Stimulated activated CD4-positive, alpha-beta T cell treated with anti-CD3 and anti-CD28 coated beads, Interleukin-4, amount 100 ng/mL, for 4 hours (primary cell): ENCODE measurements at regions not wholly inside any gene's neighbourhood (a gene's known extent, or its start where the extent isn't known, plus 50 kb on each side); places are given as distances from the start of the nearest gene placed in this dataset.
"Not testable (repeated sequence)": the region's sequence is repeated elsewhere in the genome, so short reads cannot be mapped to it uniquely, and the experiment has no call there.

Experiments
- DNase-seq, 2 experiments: peaks; one replicate each; pipeline ENCODE4 v3.0.0-alpha.2; 2020

GRCh38 chr3:103513003-103513402 is 1078.2 kb downstream of the ZPLD1 start:
- no peak for DNase-seq

GRCh38 chr3:103515116-103515515 is 1080.3 kb downstream of the ZPLD1 start:
- DNase-seq = no peak

- no peak for DNase-seq
Observed at GRCh38 chr3:103516950-103517349, 1082.1 kb downstream of the ZPLD1 start.

- DNase-seq = not testable (repeated sequence)
Observed at GRCh38 chr3:103531327-103531726, 1096.5 kb downstream of the ZPLD1 start.

- DNase-seq = no peak
Observed at GRCh38 chr3:103532986-103533385, 1098.2 kb downstream of the ZPLD1 start.

- no peak for DNase-seq
Observed at GRCh38 chr3:103554451-103554850, 1119.6 kb downstream of the ZPLD1 start.

- not testable (repeated sequence) for DNase-seq
Observed at GRCh38 chr3:103564116-103564515, 1129.3 kb downstream of the ZPLD1 start.

GRCh38 chr3:103585809-103586208 is 1151.0 kb downstream of the ZPLD1 start:
- DNase-seq = no peak

GRCh38 chr3:103589770-103590169 is 1155.0 kb downstream of the ZPLD1 start:
- no peak for DNase-seq

- DNase-seq = no peak
Observed at GRCh38 chr3:103600844-103601243, 1166.0 kb downstream of the ZPLD1 start.

GRCh38 chr3:103601666-103602065 is 1166.9 kb downstream of the ZPLD1 start:
- no peak for DNase-seq

GRCh38 chr3:103609472-103609871 is 1174.7 kb downstream of the ZPLD1 start:
- DNase-seq = no peak

- DNase-seq = no peak
Observed at GRCh38 chr3:103613397-103614156, 1178.8 kb downstream of the ZPLD1 start.

GRCh38 chr3:103614719-103615118 is 1179.9 kb downstream of the ZPLD1 start:
- no peak for DNase-seq

- DNase-seq = no peak
Observed at GRCh38 chr3:103617961-103618360, 1183.1 kb downstream of the ZPLD1 start.

- DNase-seq = no peak
Observed at GRCh38 chr3:103624271-103624670, 1189.5 kb downstream of the ZPLD1 start.

GRCh38 chr3:103629391-103629790 is 1194.6 kb downstream of the ZPLD1 start:
- no peak for DNase-seq

GRCh38 chr3:103644450-103644849 is 1209.6 kb downstream of the ZPLD1 start:
- no peak for DNase-seq

GRCh38 chr3:103653996-103654395 is 1219.2 kb downstream of the ZPLD1 start:
- no peak for DNase-seq

- DNase-seq = no peak
Observed at GRCh38 chr3:103657756-103658155, 1222.9 kb downstream of the ZPLD1 start.

- no peak for DNase-seq
Observed at GRCh38 chr3:103660810-103661209, 1226.0 kb downstream of the ZPLD1 start.

GRCh38 chr3:103662591-103662990 is 1227.8 kb downstream of the ZPLD1 start:
- no peak for DNase-seq

GRCh38 chr3:103672346-103672745 is 1237.5 kb downstream of the ZPLD1 start:
- no peak for DNase-seq

GRCh38 chr3:103684904-103685303 is 1250.1 kb downstream of the ZPLD1 start:
- DNase-seq = no peak

- DNase-seq = no peak
Observed at GRCh38 chr3:103685939-103686338, 1251.1 kb downstream of the ZPLD1 start.
